Right renal cortex interstitium (tissue), 3 donors: ENCODE measurements at regions not wholly inside any gene's neighbourhood (a gene's known extent, or its start where the extent isn't known, plus 50 kb on each side); places are given as distances from the start of the nearest gene placed in this dataset.

Experiments used
- DNase-seq, 3 donors: peaks; one replicate each; pipeline ENCODE4 v3.0.0-alpha.2; 2013; ENCODE audit warnings: low read depth in 3 of 3, low spot score in 2 of 3

DNA sequence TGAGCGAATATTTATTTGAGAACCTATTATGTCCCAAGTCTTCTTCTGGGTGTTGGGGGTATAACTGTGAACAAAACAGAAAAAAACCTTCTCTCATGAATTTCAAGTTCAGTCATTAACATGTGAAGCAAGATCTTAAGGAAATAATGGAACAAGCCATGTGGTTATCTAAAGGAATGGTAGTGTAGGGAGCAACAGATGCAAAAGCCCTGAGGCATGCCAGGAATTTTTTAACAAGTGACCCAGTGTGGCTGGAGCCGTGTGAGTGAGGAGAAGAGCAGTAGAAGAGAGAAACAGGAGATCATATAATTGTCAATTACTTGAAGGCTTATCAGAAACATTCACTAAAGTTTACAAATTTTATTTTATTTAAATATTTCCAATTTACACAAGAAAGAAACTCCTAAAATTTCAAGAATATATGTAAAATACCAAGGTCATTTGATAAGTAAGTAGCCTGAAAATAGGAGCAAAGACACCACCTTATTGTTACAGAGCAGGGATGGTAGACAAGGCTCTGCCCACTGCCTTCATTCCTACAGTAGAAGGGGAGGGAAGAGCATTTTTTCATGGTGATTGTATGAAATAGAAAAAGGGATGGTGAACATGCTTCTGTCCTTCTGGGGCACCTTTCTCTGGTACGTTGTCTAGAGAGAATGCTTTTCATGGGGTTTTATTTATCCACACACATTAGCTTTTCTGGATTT is 345.1 kb downstream of the PLOD2 start:
- DNase-seq: no peak

DNA sequence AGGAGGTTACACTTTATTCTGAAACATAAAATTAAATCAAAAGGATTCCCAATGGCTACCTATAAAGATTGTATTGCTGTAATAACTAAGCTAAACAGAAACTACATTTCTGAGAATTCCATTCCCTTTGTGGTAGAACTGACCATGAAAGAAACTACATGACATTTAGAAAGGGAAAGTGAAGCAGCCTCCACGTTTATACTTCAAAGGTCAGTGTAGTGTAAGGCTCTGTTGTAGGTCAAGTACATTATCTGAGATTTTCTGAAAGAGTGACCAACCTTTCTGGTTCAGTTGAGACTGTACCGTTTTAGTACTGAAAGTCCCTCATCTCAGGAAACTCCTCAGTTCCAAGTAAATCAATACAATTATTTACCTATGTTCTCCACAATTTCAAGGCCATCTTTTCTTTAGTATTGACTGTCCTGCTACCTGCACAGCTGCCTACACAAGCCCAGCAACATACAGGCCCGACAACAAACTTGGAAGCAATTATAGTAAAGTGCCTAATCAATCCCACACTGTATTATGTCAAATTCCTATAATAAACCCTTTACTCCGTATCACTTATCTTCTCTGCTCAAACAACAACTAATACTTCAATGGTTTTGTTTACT is 343.0 kb downstream of the PLOD2 start:
- DNase-seq: no peak

DNA sequence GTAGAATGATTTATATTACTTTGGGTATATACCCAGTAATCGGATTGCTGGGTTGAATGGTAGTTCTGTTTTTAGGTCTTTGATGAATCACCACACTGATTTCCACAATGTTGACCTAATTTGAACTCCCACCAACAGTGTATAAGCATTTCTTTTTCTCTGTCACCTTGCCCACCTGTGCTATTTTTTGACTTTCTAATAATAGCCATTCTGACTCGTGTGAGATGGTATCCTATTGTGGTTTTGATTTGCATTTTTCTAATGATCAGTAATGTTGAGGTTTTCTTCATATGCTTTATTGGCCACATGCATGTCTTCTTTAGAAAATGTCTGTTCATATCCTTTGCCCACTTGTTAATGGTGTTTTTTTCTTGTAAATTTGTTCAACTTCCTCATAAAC is 340.8 kb downstream of the PLOD2 start:
- no peak for DNase-seq

DNA sequence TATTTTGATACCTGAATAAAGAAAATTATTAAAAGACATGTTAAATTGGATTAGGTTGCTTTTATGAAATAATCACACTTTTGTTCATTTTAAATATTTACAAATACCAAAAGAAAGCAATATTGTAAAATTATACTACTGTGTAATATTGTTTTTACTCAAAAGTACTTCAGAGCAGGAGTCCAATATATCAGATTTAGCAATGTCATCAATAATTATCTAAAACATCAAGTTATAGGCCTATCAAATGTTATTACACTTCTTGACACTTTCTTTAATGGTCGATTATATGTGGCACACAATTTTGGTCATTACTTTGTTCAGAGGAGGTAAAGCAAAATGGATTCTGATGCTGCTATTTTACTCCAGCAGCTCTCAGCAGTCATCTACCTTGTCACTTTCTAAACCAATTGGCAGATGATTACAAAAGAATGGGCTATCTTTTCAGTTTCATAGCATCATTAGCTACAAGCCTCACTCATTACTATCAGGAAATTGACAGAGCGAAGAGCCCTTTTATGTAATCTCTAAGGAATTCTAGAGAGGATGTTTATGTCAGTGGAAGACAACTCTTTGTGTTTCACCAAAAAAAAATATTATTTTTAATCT is 318.6 kb downstream of the PLOD2 start:
- DNase-seq: no peak

DNA sequence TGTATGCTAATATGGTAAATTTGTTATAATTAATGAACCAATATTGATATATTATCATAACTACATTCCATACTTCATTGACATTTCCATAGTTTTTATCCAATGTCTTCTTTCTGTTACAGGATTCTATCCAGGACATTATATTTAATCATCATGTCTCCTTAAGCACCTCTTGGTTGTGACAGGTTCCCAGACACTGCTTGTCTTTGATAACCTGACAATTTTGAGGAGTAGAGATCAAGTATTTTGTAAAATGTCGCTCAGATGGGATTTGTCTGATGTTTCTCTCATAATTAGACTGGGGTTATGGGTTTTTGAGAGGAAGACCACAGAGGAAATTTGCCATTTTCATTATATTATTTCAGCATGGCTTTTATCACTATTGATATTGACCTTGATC is 317.4 kb downstream of the PLOD2 start:
- DNase-seq: no peak

DNA sequence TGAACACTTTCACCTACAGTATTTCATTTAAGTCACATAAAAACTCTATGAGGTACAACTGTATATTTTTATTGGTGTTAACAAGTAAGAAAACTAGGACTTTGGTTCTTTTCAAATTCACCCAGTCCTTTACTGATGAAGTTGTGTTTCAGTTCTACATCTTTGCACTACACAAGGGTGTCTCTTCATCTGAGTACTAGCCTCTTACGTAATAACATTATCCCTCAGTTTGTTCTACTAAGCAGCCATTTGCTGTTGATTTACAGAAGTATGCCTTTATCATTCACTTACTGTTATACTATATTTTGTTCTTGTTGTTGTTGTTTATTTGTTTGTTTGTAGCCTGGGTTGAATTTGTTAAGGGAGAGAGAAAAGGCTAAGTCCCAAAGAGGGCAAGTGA is 311.9 kb downstream of the PLOD2 start:
- no peak for DNase-seq

DNA sequence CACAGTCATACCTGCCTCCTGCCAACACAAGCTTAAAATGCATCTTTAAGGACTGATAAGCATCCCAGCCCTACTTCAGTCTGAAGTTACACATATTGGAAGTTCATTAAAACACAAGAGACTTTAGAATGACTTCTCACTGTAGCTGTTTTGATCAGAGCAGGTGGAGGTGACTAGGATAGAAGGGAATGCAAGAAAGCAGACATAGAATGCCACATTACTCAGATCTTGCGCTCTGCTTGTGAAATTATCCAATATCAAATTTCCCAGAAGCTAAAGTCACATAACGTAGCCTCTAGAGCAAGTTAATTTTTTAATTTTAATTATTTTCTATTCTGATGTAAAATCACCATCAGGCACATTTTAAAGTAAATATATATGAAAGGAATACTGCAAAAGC is 306.5 kb downstream of the PLOD2 start:
- DNase-seq: no peak

DNA sequence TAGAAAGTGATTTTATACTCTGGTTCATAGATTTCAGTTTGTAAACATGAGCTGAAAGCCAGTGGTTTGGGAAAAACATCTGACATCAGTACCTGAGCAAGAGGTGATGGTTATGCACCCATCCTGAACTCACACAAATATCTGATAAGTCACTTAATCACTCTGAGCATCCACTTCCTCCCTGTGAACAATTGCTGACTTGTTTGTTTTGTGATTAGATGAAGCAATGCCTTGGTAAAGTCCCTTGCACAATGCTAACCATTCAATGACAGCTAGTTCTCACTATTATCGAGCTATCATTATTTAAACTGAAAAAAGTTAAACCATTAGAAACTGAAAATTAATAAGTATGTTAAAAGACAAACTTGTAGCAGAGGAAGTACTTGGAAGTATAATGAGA is 303.0 kb downstream of the PLOD2 start:
- no peak for DNase-seq

DNA sequence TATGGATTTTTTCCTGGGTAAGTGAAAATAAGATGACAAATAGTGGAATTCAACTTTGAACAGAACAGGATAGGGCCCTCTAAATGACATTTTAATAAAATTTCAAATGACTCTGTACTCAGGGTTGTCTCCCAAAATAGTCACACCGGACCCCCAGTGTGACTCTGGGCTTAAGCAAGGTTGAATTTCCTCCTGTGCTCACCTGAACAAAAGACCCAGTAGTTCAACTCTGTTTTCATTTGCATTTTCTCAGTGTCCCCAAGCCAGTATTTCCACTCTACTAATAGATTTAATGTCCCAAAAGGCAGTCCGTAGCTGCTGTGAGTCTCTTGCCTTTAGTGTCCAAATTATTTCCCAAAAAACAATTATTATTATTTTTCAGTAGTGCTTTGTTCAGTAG is 296.6 kb downstream of the PLOD2 start:
- DNase-seq: no peak

DNA sequence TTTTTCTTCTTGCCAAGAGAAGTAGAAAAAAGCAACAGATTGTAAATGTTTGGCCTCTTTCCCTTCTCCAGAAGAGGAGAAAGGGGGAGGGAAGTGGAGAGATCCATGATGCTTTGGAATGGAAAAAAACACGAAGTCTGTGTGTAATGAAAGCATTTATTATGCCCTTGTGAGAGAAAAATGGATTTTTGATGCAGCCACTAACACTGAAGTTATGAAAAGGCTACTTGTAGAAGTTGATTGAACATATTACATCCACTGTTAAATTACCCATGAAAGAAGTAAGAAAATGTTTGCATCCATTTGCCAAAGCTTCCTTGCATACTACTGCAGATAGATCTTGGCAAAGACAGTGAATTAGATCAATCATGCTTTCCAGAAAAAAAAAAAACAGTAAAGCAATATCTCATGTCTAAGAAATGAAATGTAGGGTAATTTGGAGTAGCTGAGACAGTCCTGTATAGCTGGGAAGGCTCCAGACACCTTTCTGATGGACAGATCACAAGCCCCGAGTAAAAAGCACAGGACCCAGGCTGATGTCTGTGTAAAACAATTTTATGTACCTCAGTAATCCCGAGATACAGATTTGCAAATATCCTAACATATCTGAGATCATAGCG is 295.5 kb downstream of the PLOD2 start:
- no peak for DNase-seq

DNA sequence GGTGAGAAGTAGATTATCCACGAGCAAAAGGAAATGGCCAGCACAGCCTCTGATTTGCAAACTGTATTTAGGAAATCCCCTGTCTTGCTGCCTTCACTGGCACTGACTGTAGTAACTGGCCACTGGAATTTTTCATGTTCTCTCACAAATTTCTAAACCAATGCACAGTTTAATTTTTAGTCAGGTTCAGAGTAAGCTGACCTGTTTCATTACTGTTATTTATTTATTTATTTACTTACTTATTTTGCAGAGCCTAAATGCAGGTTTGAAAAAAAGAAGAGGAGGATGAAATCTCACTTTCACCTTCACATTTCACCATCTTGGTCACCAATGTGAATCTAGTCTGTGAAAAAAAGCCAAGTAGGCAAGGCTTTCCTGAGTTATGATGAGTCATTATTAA is 291.0 kb downstream of the PLOD2 start:
- no peak for DNase-seq

DNA sequence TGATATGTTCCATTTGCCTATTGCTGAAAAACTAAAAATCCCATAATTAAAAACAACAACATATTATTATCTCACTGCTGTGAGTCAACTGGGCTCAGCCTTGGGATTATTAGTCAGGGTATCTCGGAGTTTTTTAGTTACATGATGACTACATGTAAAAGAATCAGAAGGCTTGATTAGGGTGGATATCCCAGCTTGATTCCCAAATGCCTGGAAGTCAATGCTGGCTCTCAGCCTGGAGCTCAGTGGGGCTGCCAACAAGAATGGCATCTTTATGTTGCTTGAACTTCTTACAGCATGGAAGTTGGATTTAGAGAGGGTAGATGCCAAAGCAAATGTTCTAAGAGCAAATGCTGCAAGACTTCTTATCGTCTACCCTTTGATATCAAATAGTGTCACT is 278.5 kb downstream of the PLOD2 start:
- DNase-seq: no peak

DNA sequence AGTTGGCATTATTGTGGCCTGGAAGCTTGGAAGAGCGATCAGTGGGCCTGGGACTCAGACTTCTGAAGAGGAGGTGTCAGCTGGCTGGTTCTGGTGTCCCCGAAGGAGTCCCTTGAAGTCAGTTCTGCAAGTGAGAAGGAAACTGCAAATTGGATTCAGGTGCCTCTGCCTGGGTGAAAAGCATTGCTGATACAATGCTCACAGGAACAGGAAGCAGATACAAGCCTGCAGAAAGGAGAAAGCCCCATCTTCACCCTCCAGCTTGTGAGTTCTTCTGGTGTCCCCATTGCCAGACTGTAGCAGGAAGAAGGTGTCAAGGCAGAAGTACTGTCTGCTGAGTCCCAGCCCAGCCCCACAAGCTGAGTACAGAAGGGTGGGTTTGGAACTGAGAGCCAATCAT is 271.3 kb downstream of the PLOD2 start:
- no peak for DNase-seq

DNA sequence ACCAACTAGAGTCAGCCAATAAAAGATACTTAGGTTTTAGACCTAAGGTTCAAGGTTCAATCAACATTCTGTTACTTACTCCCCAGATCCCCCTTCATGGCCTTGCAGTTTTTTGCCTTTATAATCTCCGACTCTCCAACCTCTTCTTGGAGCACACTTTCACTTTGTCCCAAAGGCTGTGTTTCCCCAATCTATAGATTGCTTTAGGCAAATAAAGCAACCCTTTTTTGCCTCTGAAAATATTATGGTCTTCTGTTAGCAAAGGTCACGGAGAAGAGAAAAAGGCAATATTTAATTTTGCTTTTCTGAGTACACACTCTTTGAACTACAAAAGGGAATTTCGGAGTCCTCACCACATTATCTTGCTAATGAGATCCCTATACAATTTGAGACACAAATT is 268.1 kb downstream of the PLOD2 start:
- DNase-seq: no peak

DNA sequence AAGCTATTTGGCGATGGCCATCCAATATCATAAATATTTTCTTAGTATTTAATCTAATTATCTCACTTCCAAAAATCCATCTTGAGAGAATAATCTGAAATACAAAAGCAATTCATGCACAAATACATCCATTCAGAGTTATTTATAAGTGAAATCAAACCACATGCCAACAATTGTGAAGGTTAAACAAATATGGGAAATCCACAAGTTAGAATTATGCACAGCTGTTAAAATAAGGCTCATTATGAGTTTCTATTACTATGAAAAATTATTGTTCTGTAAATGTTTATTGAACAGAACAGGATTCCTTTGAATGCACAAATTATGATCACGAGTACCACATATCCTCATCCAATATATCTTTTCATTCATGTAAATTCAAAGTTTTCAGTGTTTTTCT is 267.7 kb downstream of the PLOD2 start:
- no peak for DNase-seq

DNA sequence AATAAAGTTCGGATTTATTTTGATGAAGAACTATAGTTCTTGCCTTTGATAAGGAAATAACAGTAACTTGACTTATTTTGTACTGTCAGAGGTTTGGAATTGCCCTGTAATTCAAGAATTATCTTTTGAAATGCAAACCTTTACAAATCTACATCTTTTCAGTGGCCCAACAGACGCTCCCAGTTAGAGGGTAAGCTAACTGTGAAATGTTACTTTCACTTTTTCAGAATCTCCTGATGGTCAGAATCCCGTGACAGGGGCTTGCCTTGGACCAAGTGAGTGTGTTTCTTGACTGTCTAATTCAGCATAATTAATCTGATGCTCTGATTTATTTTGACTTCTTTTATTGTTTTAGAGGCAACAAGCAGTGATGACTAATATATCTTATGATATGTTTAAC is 262.5 kb downstream of the PLOD2 start:
- DNase-seq: no peak

DNA sequence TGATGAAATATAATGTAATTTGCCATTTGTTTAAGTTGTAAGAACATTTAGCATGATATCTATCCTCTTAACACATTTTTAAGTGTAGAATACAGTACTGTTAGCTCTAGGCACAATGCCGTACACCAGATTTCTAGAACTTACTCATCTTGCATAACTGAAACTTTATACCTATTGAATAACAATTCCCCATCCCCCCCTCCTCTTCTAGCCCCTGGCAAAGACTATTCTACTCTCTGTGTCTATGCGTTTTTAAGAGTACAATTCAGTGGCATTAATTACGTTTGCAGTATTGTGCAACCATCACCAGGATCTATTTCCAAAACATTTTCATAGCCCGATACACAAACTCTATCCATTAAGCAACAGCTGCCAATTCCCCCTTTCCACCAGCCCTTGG is 261.7 kb downstream of the PLOD2 start:
- no peak for DNase-seq

DNA sequence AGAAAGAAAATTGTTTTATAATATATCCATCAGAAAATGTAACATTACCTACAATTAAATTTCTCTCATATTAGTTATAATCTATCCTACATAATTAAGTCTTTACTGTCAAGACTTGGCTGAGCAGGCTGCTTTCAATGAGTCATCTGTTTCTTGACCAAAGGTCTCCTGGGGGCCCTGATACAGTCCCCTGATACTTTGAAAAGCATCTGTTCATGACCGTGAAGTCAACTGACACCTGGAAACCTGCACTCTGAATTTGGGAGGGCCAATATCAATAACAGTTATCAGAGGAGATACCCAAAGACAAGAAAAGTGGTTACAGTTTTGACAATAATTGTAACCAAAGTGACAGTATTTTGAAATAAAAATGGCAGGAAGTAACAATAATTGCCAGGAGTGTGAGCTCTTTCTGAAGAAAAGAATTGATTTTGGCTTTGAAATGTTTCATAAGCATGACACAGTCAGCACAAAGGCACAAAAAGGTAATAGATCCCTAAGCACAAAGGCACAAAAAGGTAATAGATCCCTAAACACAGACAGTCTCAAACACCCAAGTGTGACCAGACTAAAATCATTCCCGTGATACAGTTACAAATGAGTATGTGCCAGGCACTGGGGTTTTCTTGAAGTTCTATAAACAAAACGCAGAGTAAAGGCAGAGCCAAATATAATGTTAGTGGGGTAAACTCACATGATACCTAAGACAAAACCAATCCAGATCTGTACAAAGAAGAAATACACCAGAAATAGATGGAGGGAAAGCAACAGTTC is 260.7 kb downstream of the PLOD2 start:
- DNase-seq: no peak

DNA sequence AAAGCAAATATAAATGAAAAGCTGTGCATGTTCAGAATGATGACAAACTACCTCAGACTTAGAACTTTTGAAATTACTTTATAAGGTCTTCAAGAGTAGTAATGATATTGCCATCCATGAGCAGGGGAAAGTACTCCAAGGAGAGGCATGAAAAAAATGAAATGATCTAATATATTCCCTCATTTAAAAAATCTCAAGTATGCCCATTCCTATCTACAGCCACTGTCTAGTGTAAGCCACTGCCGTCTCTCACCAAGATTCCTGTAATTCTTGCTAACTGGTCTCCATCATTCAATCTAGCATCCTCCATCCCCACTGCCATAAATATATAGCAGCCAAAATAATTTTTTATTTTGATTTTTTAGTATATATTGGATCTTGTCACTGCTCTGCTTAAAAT is 258.8 kb downstream of the PLOD2 start:
- no peak for DNase-seq

DNA sequence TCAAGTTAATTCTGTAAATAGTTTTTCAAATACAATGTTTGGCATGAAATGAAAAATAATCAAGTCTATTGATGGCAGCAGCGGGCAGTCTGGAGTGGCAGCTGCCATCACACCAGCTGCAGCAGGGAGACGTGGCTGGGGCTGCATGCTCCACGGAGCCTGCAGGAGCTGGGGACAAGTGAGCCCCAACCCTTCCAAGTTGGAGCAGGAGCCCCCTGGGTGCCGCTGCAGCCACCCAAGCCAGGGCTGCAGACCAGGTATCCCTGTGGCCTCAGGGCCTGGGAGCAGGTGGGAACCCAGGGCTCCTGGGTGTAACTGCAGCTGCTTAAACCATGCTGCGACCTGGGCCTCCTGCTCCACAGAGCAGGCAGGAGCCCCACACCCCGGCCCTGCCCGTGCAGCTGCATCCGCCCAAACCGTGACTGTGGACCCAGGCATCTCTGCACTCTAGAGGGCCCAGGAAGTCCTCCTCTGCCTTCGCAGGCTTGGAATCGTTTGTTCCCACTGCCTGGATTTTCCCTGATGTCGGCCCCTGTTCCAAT is 257.4 kb downstream of the PLOD2 start:
- no peak for DNase-seq

DNA sequence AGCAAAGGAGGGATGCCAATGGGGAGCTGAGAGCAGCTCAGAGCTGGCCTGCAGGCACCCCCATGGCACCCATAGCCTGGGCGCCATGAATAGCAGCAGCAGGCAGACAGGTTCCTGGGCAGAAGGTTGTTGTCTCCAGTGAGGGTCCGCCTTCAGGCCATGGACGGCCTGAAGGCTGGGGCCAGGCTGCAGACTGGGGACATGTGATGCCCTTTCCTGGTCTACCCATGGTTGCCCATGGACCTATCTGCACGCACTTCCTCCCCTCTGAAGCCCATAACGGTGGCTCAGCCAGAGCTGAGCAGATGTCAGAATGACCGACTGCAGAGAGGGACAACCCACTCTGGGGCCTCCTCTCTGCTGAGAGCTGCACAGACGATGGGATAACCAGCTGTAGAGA is 256.8 kb downstream of the PLOD2 start:
- DNase-seq: no peak
